Middle frontal gyrus (tissue), 1 donor: ENCODE measurements at regions not wholly inside any gene's neighbourhood (a gene's known extent, or its start where the extent isn't known, plus 50 kb on each side); places are given as distances from the start of the nearest gene placed in this dataset.
"Not testable (repeated sequence)": the region's sequence is repeated elsewhere in the genome, so short reads cannot be mapped to it uniquely, and the experiment has no call there.

Experiments used
- DNase-seq: peaks from one replicate; pipeline ENCODE4 v3.0.0-alpha.2; 2015; ENCODE audit warnings: low spot score; ENCODE audit errors: extremely low spot score

GRCh38 chr5:99747342-99747741, 787.8 kb upstream of the FAM174A start:
- DNase-seq = no peak

- DNase-seq = not testable (repeated sequence)
These were observed 802.0 kb upstream of the FAM174A start for GRCh38 chr5:99733146-99733545.

GRCh38 chr5:99730653-99731052, 801.8 kb upstream of the CHD1 start:
- DNase-seq = not testable (repeated sequence)

DNA sequence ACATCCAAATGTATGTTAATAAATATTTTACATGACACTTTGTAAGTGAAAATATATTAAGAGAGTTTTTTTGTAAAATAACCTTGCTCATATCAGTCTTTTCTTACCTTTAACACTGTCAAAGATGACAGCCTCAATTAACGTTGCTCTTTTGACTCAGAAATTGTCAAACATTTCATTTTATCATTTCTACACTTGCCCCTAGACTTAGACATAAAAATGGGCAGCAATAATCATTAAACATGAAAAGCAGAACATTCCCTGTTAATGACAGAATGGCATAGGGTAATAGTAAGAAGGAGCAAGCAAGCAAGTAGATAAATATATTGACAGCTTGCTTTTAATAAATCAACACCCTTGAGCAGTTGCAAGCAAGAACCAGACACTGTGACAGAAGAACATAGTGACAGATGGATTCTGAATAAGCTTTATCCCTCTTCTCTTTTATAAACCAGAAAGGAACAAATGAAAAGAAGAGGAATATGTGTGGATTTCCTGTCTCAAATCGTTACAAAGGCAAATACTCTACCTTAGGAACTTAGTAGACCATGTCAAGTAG, 796.0 kb upstream of the CHD1 start:
- no peak for DNase-seq

GRCh38 chr5:99721506-99721905, 792.7 kb upstream of the CHD1 start:
- DNase-seq = no peak

GRCh38 chr5:99715921-99716320, 787.1 kb upstream of the CHD1 start:
- DNase-seq = no peak

DNA sequence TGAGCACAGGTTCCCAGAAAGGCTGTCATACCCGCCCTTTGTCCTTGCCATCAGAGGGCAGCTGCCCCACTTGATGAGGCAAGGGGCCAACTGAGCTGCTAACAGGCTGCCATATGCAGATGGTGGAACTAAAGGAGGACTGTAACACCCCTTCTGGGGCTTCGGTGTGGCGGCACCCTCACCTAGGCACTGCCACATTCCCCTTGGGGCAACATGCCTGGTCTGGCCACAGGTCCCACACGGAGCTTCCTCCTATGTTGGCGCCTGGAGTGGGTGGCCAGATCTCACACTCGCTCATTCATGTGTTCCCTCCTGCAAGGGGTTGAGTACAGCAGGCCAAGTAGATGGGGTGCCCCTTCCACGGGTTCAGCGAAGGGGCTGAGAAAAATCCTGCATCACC, 777.4 kb upstream of the CHD1 start:
- no peak for DNase-seq

- no peak for DNase-seq
These were observed 773.8 kb upstream of the CHD1 start for GRCh38 chr5:99702565-99702964.

DNA sequence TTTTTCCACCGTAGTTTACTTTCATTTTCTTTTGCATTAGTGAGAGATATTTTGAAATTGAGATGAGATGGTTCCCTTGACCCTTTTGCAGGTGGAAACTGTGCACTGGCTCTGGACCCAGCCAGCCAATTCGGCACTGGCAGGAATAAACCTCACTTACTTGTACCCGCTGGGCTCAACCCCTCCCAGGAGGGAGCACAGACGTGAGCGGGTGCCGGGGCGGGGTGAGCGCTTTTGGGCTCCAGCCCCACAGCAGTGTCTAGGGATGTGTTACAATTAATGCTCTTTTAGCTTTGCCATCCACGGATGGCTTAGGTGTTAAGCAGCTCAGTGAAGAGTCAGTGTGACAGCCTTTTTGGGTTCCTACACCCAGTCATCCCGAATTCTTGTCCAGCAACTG, 766.1 kb upstream of the CHD1 start:
- no peak for DNase-seq

DNA sequence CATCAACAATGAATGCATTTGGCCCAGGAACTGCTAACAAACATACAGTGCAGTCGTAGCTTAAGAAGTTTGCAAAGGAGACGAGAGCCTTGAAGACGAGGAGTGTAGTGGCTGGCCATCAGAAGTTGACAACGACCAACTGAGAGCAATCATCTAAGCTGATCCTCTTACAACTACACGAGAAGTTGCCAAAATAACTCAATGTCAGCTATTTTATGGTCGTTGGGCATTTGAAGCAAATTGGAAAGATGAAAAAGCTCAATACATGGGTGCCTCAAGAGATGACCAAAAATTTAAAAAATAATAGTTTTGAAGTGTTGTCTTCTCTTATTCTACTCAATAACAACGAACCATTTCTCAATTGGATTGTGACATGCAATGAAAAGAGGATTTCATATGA, 757.7 kb upstream of the CHD1 start:
- no peak for DNase-seq

GRCh38 chr5:99675974-99676373, 747.2 kb upstream of the CHD1 start:
- DNase-seq = no peak

- no peak for DNase-seq
These were observed 745.3 kb upstream of the CHD1 start for GRCh38 chr5:99674101-99674500.

- no peak for DNase-seq
These were observed 736.2 kb upstream of the CHD1 start for GRCh38 chr5:99664972-99665371.

GRCh38 chr5:99651298-99651697, 722.5 kb upstream of the CHD1 start:
- no peak for DNase-seq

GRCh38 chr5:99646011-99646647, 717.3 kb upstream of the CHD1 start:
- DNase-seq = no peak

- no peak for DNase-seq
These were observed 716.0 kb upstream of the CHD1 start for GRCh38 chr5:99644822-99645221.

DNA sequence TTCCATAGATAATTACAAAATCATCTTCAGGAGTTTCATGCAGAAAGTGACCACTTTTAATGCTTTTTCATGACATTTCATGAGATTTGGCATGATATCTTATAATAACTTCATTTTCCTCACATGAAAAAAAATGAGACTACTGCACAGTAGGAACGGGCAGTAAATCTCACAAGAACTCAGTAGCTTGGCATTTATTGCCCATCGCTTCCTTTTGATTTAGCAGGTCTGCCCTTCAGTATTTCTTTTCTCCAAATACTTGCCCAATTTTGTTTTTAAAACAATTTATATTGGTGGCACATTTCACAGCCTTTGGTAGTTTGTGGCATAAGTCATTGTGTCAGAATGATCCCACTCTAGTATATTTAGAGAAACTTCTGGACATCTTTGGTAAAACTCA, 711.8 kb upstream of the CHD1 start:
- DNase-seq = no peak

DNA sequence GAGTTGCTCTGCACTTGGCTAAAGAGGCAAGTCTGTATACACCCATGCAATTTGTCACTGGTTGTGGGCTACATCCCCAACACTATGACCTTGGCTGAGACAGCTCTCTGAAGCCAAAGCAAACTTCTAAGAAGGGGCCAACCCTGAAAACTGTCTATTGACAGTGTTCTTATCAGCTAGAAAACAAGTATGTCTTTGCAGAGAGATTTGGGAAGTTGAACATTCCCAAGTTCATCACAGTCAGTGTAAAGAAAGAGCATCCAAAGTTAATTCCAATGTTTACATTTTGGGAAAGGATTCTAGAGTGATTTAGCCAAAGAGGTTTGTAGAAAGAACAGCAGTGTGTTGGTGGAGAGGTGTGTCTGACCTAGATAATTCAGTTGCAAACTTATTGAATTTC, 711.1 kb upstream of the CHD1 start:
- no peak for DNase-seq

- no peak for DNase-seq
These were observed 707.9 kb upstream of the CHD1 start for GRCh38 chr5:99636663-99637062.

DNA sequence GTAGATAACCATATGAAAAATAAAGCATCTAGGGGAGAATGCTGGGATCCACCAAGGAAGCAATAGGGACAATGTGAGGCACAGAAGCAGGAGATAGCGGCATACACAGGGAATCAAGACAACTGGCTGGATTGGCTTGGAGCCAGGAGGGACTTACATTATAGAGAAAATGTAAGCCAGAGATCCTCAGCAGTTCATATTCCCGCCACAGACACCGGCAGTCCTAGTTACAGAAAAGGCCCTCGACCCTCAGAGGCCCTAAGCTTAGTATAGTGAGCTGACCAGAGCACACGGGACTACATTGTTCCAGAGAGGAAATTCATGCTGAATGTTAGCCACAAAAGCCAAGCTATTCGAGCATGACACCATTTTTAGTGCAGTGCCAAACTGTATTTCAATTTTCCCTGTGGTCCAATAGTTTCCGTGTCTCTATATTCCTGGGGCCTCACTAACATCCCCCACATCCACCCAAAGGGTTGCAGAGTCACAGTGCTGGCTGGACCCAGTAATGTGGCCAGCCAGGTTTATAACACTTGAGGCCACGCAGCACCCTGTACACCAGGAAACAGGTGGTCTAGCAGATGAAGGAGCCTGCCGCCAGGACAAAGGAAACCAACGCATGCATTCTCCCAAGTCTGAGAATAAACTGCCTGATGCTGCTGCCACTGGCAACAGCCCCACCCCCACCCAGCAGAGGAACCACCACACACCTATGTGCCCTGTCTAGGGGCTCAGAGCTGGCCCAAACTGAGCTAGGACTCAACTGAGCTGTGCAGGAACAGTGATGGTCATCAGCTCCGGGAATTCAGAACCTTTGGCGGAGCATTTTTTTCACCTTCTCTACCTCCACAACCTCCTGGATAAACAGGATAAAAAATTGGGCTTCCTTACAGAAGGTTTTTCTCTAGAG, 693.2 kb upstream of the CHD1 start:
- DNase-seq = no peak

DNA sequence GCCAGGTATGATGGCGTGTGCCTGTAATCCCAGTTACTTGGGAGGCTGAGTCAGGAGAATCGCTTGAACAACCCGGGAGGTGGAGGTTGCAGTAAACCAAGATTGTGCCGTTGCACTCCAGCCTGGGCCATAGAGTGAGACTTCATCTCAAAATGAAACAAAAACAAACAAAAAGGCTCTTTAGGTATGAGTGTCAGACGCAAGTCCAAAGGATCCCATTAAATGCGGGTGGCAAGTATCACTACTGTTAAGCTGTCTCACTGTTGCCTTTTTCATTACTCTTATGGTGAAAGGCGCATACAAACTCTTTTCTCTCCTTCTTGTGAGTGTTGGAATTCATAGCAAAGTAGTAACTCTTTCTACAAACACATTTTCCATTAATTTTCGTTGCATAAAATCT, 688.5 kb upstream of the CHD1 start:
- no peak for DNase-seq

- DNase-seq = no peak
These were observed 686.1 kb upstream of the CHD1 start for GRCh38 chr5:99614888-99615287.

GRCh38 chr5:99607124-99607523, 678.3 kb upstream of the CHD1 start:
- DNase-seq = no peak
